ENCODE measurements at regions not wholly inside any gene's neighbourhood (a gene's known extent, or its start where the extent isn't known, plus 50 kb on each side); places are given as distances from the start of the nearest gene placed in this dataset.
"Not testable (repeated sequence)": the region's sequence is repeated elsewhere in the genome, so short reads cannot be mapped to it uniquely, and the experiment has no call there.

GRCh38 chr5:93224624-93225023 lies 356.4 kb downstream of the NR2F1-AS1 start:
- DNase-seq (ENCODE audit: low read depth in 2 of 2), result no peak

GRCh38 chr5:93221773-93222172 lies 359.2 kb downstream of the NR2F1-AS1 start:
- no peak for DNase-seq (ENCODE audit: low read depth in 2 of 2)

- no peak for DNase-seq (ENCODE audit: low read depth in 2 of 2)
These were observed 360.6 kb downstream of the NR2F1-AS1 start for GRCh38 chr5:93220431-93220830.

- no peak for DNase-seq (ENCODE audit: low read depth in 2 of 2)
These were observed 361.3 kb downstream of the NR2F1-AS1 start for GRCh38 chr5:93219641-93220145.

- DNase-seq (ENCODE audit: low read depth in 2 of 2), result not testable (repeated sequence)
These were observed 367.8 kb downstream of the NR2F1-AS1 start for GRCh38 chr5:93213111-93213794.

- DNase-seq (ENCODE audit: low read depth in 2 of 2), result peak in 1 of 2 donors; percentile 69
These were observed 371.5 kb downstream of the NR2F1-AS1 start for GRCh38 chr5:93209476-93209875.

GRCh38 chr5:93208141-93208751 lies 372.8 kb downstream of the NR2F1-AS1 start:
- DNase-seq (ENCODE audit: low read depth in 2 of 2), result no peak

GRCh38 chr5:93206203-93206602 lies 374.8 kb downstream of the NR2F1-AS1 start:
- no peak for DNase-seq (ENCODE audit: low read depth in 2 of 2)

GRCh38 chr5:93201061-93201460 lies 380.0 kb downstream of the NR2F1-AS1 start:
- DNase-seq (ENCODE audit: low read depth in 2 of 2), result no peak

GRCh38 chr5:93196986-93197385 lies 384.0 kb downstream of the NR2F1-AS1 start:
- DNase-seq (ENCODE audit: low read depth in 2 of 2), result no peak

GRCh38 chr5:93193431-93194347 lies 387.3 kb downstream of the NR2F1-AS1 start:
- peak in 1 of 2 donors; percentile 27 for DNase-seq (ENCODE audit: low read depth in 2 of 2)

- no peak for DNase-seq (ENCODE audit: low read depth in 2 of 2)
These were observed 388.3 kb downstream of the NR2F1-AS1 start for GRCh38 chr5:93192683-93193082.

- peak in 1 of 2 donors; percentile 88 for DNase-seq (ENCODE audit: low read depth in 2 of 2)
These were observed 388.9 kb downstream of the NR2F1-AS1 start for GRCh38 chr5:93192087-93192486.

- no peak for DNase-seq (ENCODE audit: low read depth in 2 of 2)
These were observed 389.8 kb downstream of the NR2F1-AS1 start for GRCh38 chr5:93191035-93191817.

GRCh38 chr5:93189707-93190120 lies 391.3 kb downstream of the NR2F1-AS1 start:
- peak; percentile 72 to 89 for DNase-seq (ENCODE audit: low read depth in 2 of 2)

GRCh38 chr5:93188876-93189485 lies 392.0 kb downstream of the NR2F1-AS1 start:
- peak in 1 of 2 donors; percentile 29 for DNase-seq (ENCODE audit: low read depth in 2 of 2)

- DNase-seq (ENCODE audit: low read depth in 2 of 2), result peak in 1 of 2 donors; percentile 66
These were observed 394.8 kb downstream of the NR2F1-AS1 start for GRCh38 chr5:93186076-93186682.

- no peak for DNase-seq (ENCODE audit: low read depth in 2 of 2)
These were observed 397.0 kb downstream of the NR2F1-AS1 start for GRCh38 chr5:93184041-93184440.

GRCh38 chr5:93179466-93179865 lies 401.6 kb downstream of the NR2F1-AS1 start:
- no peak for DNase-seq (ENCODE audit: low read depth in 2 of 2)

GRCh38 chr5:93174930-93175329 lies 406.1 kb downstream of the NR2F1-AS1 start:
- no peak for DNase-seq (ENCODE audit: low read depth in 2 of 2)

Measured in lung microvascular endothelial cell (primary cell).